M059J (cell line): ENCODE measurements at regions not wholly inside any gene's neighbourhood (a gene's known extent, or its start where the extent isn't known, plus 50 kb on each side); places are given as distances from the start of the nearest gene placed in this dataset.
"Not testable (repeated sequence)": the region's sequence is repeated elsewhere in the genome, so short reads cannot be mapped to it uniquely, and the experiment has no call there.

Experiments
- DNase-seq: peaks from one replicate; pipeline ENCODE4 v3.0.0-alpha.2; 2012; ENCODE audit warnings: low read depth

DNA sequence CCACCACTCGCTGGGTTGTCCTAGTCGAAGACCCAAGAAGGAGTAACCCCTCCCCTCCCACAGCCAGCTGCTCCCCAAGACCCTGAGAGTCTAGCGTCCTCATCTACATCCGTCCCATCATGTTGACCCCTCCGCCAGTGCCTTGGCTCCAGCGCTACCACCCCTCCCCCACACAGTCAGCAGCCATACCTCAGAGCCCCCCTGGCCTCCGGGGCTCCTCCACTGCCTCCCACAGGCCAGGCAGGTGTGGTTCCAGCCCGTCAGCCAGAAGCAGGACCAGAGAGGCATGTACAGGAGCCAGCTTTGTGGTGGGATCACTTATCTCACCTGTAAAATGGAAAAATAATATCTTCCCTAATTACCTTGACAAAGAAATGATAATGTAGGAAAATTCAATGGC is 51.5 kb upstream of the PHF21B start:
- no peak for DNase-seq

- peak; percentile 88 for DNase-seq
Measured at GRCh38 chr22:45064313-45065278, 54.8 kb upstream of the PHF21B start.

DNA sequence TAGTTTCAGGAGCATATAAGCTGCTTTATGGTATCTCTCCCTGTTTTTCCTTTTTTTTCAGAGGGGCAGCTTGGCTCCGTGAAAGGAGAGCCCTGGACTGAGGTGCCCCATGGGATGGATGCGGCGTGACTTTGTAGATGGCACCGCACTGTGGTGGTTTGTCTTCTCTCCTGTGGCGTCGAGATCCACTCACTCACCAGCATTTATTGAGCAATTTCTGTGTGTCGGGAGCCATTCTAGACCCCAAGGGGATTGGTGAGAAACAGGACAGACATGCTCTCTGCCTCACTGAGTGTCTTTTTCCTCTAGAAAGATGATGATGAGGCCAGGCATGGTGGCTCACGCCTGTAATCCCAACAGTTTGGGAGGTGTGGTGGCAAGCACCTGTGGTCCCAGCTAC is 55.9 kb upstream of the PHF21B start:
- no peak for DNase-seq

DNA sequence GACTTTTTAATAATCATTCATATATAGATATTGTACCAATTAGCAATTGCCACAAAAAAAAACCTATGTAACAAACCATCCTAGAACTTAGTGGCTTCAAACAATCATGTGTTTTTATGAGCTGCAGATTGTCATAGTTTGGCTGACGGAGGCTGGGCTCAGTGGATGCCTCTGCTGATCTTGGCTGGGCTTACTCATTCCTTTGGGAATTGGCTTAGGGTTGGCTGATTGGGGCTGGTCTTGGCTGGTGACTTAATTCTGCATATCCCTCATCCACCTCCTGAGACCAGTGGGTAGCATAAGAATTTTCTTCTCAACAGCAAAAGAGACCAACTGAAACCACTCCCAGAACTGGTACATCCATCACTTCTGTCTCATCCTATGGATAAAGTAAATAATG is 57.9 kb upstream of the PHF21B start:
- no peak for DNase-seq

DNA sequence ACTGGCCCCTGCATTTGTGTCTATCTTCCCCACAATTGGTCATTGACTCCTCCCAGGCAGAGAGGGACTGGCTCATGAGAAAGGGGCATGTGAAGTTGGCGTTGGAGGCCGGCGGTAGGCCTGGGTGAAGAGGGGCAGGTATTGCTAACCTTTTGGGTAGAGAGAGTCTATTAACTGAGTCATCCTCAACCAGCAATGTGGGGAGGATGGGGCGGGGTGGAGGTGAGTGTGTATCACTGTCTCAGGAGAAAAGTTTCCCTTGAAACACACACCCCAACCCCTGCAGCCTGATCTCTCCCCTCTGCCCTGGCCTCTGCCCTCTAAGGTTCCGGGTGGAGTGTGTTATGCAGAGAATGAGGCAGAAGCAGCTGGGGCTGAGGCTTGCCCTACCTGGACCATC is 60.1 kb upstream of the PHF21B start:
- DNase-seq, result peak; percentile 41

DNA sequence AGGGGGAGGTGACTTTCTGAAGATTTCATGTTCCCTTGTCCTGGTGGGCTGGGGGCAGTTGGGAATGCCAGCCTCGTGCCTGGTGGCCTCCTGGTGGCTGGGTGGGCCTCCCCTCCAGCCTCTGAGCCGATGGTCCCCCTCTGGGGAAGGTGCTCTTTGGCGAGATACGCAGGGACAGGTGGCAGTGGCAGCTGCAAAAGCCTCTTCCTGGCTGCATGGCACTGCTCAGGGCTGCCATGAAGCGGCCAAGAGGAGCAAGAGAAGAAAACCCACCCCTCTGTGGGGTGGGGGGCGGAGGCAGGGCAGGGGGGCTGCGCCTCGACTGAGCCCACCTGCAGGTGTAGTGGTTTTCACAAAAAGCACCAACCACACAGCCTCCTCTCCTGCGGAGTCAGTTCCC is 61.8 kb upstream of the PHF21B start:
- no peak for DNase-seq

DNA sequence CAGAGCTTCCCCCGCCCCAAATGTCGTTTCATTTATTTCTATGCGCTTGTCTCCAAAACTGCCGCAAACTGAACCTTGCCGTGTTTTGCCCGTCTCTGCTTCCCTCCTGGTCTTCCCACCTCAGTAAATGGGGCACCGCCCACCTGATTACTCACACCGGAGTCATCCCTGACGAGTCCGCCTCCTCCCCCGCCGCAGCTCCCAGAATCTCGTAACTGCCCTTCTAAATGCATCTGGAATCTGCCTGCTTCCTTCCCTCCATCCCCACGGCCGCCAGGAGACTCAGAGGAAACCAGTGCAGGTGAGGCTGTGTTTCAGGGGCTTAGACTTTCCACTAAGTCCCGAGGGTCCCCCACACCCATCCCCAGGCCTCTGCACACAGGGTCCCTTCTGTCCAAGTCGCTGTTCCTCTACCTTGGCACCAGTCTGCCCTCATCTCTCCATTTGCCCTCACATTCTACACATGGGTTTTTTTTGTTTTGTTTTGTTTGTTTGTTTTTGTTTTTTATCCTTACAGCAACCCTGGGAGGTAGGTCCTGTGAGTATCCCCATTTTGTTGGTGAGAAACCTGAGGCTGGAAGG is 62.6 kb upstream of the PHF21B start:
- peak; percentile 85 for DNase-seq

- no peak for DNase-seq
Measured at GRCh38 chr22:45073064-45073463, 63.3 kb upstream of the PHF21B start.

DNA sequence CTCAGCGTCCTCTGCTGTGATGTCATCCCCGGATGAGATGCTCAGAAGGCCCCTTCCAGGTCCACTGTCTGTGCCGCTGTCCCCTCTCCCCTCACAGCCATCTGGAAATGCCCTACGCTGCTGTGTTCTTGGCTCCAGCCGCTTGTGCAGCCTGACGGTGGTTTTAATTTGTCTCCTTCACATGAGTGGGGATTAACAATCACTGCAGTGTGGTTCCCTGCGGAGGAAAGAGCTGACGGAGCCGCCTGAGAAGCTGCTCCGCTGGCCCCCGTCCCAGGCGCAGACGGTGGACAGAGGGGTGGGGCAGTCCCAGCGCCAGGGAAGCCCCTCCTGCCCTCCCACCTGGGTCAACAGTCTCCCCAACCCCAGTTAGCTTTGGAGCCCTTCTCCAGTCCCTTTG is 67.5 kb upstream of the PHF21B start:
- no peak for DNase-seq

DNA sequence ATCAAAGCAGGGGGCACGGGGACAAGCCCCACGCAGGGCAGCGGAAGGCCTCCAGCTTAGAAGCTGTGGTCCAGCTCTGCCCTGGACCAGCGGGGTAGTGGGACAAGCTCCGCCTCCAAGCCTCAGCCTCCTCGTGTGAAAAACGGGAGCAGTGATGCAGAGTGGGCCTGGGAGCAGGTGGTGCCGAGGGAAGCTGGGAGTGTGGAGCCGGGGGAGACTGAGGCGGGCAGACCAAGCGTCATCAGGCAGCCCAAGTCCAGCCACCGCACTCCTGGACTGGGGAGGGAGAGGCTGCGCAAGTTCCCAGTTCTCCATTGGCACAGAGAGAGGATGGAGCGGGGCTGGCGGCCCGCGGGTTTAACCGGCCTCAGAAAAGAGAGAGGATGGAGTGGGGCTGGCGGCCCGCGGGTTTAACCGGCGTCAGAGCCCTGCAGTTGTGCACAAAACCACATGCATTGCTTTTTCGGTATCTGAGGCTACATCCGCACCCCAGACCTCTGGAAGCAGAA is 68.1 kb upstream of the PHF21B start:
- DNase-seq, result no peak

- DNase-seq, result no peak
Measured at GRCh38 chr22:45082795-45083194, 73.0 kb upstream of the PHF21B start.

DNA sequence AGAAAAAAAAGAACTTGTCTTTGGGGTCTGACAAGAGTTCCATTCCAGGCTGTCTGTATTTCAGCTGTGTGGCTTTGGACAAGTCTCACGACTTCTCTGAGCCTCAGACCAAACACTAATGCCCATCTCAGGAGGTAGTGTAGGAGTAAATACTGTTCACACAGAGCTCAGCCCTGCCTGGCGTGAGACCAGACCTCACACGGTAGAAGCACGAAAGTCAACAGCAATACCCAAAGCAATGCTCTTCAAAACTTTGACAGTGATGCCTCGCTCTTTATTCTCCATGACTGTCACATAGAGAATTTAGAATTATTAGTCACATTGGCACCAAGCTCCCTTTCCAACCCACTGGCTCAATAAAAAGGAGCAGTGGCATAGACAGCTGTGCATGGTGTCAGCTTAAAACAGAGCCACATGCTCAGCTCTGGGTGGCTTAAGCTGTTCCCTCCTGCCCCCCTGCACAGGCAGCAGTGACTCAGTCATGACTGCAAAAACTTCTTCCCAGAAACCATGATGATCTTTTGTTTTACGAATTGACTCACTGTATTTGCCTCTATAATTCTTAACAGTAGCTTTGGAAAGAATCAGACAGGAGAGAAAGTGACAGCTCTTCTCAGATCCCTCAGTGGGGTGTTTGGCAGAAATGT is 74.0 kb upstream of the PHF21B start:
- DNase-seq, result peak; percentile 80

- no peak for DNase-seq
Measured at GRCh38 chr22:45084400-45084920, 74.7 kb upstream of the PHF21B start.

GRCh38 chr22:45087802-45088201 is 75.9 kb upstream of the NUP50 start:
- peak; percentile 35 for DNase-seq

DNA sequence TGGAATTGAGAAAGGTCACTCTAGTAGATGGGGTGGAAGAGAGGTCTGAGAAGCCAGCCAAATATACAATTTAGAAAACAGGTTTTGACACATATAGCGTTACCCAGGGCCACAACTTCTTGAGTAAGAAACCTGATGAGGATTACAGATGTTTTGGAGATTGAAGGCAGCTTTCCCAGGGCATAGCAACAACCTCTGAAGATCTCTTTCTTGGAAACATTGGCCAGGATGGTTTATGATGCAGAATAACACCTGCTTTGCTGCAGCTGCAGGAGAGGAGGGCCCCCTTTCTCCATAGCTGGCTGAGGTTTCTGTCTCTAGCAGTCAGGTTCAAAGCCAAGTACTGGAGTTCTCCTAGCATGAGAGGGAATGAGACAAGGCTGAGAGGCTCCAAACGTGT is 75.1 kb upstream of the NUP50 start:
- DNase-seq, result no peak

GRCh38 chr22:45090497-45090910 is 73.2 kb upstream of the NUP50 start:
- DNase-seq, result no peak

DNA sequence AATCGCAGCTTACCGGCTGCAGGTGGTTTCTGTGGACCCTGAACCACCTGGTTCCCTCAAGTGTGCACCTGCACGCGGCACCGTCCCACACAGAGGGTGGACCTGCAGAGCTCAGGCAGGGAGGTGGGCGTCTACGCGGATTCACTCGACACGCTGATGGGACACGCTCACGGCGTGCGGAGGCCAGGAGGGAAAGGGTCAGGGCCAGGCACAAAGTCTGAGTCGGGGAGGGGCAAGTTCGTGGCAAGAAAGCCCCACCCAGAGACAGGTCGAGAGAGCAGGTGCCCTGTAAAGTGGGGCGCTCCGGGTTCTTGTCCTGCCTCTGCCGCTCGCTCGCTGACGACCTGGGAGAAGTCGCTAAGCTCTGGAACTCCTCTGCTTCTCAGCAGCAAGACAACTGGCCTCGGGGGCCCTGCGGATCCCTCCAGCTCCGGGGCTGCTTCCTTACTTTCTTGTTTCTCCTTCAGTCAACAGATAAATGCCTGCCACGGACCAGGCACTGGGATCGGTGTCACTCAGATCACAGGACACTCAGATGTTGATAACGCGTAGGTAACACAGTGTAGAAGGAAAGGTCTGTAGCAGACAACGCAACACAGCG is 72.4 kb upstream of the NUP50 start:
- no peak for DNase-seq

DNA sequence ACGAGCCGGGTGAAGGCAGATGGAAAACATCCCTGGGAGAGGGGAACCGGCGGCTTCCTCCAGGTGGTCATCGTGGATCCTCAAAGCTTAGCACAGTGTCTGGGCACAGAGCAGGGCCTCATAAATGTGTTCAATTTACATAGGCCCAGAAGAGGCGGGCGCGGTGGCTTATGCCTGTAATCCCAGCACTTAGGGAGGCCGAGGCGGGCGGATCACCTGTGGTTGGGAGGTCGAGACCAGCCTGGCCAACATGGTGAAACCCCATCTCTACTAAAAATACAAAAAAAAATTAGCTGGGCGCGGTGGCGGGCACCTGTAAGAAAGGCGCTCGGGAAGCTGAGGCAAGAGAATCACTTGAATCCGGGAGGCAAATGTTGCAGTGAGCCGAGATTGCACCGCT is 71.8 kb upstream of the NUP50 start:
- DNase-seq, result not testable (repeated sequence)

DNA sequence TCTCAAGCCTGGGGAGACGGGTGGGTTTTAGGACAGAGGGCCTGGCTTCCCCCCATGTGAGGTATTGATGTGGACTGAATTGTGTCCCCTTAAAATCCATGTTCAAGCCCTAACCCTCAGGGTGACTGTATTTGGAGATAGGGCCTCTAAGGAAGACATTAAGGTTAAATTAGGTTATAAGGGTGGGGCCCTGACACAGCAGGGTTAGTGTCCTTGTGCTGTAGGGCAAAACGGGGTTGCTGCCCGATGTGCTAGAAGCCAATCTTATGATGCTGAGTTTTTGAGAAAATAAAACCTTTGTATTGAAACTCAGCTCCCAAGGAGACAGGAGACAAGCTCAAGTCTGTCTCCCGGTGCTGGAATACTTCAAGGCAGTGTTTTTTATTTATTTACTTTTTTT is 71.1 kb upstream of the NUP50 start:
- DNase-seq, result no peak

DNA sequence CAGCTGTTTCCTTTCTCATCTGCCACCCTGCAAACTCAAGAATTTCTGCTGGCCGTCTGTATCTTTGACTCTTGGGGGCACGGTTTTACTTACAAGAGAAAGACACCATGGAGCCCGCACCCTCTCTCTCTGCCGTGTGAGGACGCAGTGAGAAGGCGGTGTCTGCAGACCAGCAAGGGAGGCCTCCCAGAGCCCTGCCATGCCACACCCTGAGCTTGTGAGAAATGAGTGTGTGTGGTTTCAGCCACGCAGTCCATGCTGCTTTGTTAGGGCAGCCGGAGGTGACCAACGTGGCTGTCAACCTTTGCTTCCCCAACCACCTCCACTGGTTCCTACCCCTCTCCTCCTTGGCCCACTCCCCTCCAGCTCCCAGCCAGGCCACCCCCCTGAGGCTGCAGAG is 70.1 kb upstream of the NUP50 start:
- no peak for DNase-seq

- no peak for DNase-seq
Measured at GRCh38 chr22:45094081-45094720, 69.5 kb upstream of the NUP50 start.

DNA sequence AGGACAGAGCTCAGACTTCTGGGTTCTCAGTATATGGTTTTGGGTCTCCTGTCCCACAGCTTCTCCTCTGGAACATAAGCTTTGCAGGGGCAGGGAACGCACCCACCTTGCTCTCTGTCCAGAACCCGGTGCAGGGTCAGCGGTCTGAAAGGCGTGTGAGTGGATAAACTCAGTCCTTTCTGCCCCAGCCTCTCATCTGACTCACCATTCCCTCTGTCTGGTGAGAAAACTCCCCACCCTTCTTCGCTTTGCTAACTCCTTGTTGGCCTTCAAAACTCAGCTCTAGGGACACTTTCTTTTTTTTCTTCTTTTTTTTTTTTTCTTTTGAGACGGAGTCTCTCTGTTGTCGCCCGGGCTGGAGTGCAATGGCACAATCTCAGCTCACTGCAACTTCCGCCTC is 68.9 kb upstream of the NUP50 start:
- no peak for DNase-seq
